Stomach (tissue), 4 donors: ENCODE measurements at regions not wholly inside any gene's neighbourhood (a gene's known extent, or its start where the extent isn't known, plus 50 kb on each side); places are given as distances from the start of the nearest gene placed in this dataset.
"Not testable (repeated sequence)": the region's sequence is repeated elsewhere in the genome, so short reads cannot be mapped to it uniquely, and the experiment has no call there.

Experiments used
- CTCF ChIP-seq, 7 experiments: fragments of 450-650 bp in 4 of 7; fragments of 200-600 bp in 3 of 7; sonication (generic) in 3 of 7; IDR thresholded peaks; one replicate each; pipeline ENCODE4 v1.5.1; 2016 to 2019; ENCODE audit warnings: antibody characterized with exemption in 7 of 7, control low read depth in 2 of 7, mild to moderate bottlenecking in 1 of 7
- POLR2A ChIP-seq, 4 donors: fragments of 450-650 bp; IDR thresholded peaks; one replicate each; pipeline ENCODE4 v1.6.1; 2016; ENCODE audit warnings: antibody characterized with exemption in 4 of 4, control low read depth in 2 of 4, mild to moderate bottlenecking in 1 of 4, moderate library complexity in 1 of 4

GRCh38 chr7:131823961-131824440 lies 267.6 kb upstream of the PODXL start:
- TF ChIP-seq CTCF, POLR2A (IDR thresholded peaks at IDR 0.05): not testable (repeated sequence)
